Cardiac muscle cell (in vitro differentiated cells and primary cell): ENCODE measurements at regions not wholly inside any gene's neighbourhood (a gene's known extent, or its start where the extent isn't known, plus 50 kb on each side); places are given as distances from the start of the nearest gene placed in this dataset.

ENCODE experiments used
- DNase-seq, 2 donors: peaks; one replicate each; pipeline versions ENCODE4 v3.0.0 to v3.0.0-alpha.2; 2010 to 2017; ENCODE audit warnings: low read depth in 1 of 2, low spot score in 1 of 2
- H3K27ac ChIP-seq: fragments of 200-600 bp; sonication (generic); 2 replicates; pipeline ENCODE4 v1.5.1; 2016
- H3K27me3 ChIP-seq: fragments of 200-600 bp; sonication (generic); 2 replicates; pipeline ENCODE4 v1.6.0; 2016; ENCODE audit warnings: control low read depth
- H3K36me3 ChIP-seq: fragments of 200-600 bp; sonication (generic); 2 replicates; pipeline ENCODE4 v1.5.1; 2016; ENCODE audit warnings: control low read depth
- H3K4me1 ChIP-seq: fragments of 200-600 bp; sonication (generic); 2 replicates; pipeline ENCODE4 v1.8.1; 2017; ENCODE audit warnings: low read depth, mild to moderate bottlenecking, mixed run types
- H3K4me3 ChIP-seq: fragments of 200-600 bp; sonication (generic); 2 replicates; pipeline ENCODE4 v1.5.1; 2016; ENCODE audit warnings: mild to moderate bottlenecking
- H3K9me3 ChIP-seq: fragments of 200-600 bp; sonication (generic); 2 replicates; pipeline ENCODE4 v1.5.1; 2017; ENCODE audit warnings: low read depth, mild to moderate bottlenecking, control low read depth
- TF ChIP-seq, protein P1 (sequence below): IDR thresholded peaks from 2 replicates; pipeline ENCODE4 v1.5.1; 2012; ENCODE audit warnings: low read depth, mild to moderate bottlenecking, low read length

DNA sequence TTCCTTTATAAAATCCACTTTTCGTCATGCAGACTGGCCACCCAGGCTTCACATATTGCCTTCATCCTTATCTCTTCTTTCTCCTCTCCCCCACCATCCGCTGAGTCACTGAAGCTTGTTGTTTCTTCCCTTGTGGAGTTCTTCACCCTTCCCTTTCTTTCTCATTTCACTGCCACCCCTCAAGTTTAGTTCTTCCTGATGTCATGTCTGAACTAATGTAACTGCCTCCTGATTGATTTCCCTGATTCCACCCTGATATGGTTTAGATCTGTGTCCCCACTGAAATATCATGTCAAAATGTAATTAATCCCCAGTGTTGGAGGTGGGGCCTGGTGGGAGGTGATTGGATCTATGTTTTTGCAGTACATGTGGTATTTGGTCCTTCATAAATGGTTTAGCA, 151.4 kb downstream of the CPEB2 start:
- Histone ChIP-seq H3K4me1 (peaks cover 15% of the 10 kb centered on the region), H3K27me3 (no peaks in the 10 kb centered on the region), H3K27ac (no peak overlapping the region), H3K9me3 (no peaks in the 10 kb centered on the region), H3K4me3 (no peak overlapping the region), H3K36me3 (no peaks in the 10 kb centered on the region)
- DNase-seq = peak in 1 of 2 donors; percentile 73
- TF ChIP-seq, protein P1, sequence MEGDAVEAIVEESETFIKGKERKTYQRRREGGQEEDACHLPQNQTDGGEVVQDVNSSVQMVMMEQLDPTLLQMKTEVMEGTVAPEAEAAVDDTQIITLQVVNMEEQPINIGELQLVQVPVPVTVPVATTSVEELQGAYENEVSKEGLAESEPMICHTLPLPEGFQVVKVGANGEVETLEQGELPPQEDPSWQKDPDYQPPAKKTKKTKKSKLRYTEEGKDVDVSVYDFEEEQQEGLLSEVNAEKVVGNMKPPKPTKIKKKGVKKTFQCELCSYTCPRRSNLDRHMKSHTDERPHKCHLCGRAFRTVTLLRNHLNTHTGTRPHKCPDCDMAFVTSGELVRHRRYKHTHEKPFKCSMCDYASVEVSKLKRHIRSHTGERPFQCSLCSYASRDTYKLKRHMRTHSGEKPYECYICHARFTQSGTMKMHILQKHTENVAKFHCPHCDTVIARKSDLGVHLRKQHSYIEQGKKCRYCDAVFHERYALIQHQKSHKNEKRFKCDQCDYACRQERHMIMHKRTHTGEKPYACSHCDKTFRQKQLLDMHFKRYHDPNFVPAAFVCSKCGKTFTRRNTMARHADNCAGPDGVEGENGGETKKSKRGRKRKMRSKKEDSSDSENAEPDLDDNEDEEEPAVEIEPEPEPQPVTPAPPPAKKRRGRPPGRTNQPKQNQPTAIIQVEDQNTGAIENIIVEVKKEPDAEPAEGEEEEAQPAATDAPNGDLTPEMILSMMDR = no peak

DNA sequence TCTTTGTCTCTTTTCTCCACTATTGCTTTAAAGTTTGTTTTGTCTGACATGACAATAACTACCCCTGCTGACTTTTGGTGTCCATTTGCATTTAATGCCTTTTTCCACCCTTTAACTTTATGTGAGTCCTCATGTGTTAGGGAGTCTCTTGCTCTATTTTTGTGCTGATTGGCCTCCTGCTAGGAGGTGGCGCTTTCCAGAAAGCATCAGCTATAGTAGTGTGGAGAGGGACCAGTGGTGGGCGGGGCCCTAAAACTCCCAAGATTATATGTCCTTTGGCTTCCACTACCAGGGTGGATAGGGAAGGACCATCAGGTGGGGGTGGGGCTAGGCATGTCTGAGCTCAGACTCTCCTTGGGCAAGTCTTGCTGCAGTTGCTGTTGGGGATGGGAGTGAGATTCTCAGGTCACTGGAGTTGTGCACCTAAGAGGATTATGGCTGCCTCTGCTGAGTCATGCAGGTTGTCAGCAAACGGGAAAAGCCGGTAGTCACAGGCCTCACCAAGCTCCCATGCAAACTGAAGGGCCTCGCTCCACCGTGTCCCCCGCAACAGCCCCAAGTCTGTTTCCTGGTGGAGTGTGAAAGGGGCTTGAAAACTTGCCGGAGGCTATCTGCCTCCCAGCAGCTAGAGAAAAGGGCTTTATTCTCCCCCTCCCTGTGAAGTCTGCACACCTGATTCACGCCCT, 156.3 kb downstream of the CPEB2 start:
- H3K36me3 ChIP-seq = no peaks in the 10 kb centered on the region
- H3K4me3 ChIP-seq = no peak overlapping the region
- no peak for DNase-seq
- no peak overlapping the region for H3K27ac ChIP-seq
- H3K9me3 ChIP-seq = no peaks in the 10 kb centered on the region
- TF ChIP-seq, protein P1 = no peak
- H3K4me1 ChIP-seq = peaks cover 15% of the 10 kb centered on the region
- H3K27me3 ChIP-seq = no peaks in the 10 kb centered on the region

DNA sequence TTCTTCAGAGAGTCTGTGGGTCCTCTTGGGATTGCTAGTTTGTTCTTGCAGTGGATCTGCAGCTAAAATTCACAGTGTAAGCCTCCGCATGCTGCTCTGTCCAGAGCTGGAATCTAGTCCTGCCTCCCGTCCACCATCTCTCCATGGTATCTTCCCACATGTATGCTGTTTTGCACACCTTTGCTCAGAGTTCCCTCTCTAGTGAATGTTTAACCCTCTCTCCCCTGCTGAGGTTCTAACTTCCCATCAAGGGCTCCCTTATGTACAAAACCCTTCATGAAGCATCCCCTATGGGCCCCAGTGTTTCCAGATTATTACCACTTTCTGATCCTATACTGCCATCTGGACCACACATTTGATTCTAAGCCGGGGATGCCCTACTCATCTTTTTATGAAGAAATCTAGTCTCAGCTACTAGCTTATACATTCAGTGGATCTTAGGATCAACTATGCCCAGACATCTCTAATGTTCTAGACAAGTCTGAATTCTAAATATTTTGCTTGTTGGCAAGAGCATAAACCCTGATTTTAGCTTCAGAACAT, 157.3 kb downstream of the CPEB2 start:
- peaks cover 15% of the 10 kb centered on the region for H3K4me1 ChIP-seq
- H3K27ac ChIP-seq = no peak overlapping the region
- peak in 1 of 2 donors; percentile 6 for DNase-seq
- H3K27me3 ChIP-seq = no peaks in the 10 kb centered on the region
- H3K9me3 ChIP-seq = no peaks in the 10 kb centered on the region
- no peaks in the 10 kb centered on the region for H3K36me3 ChIP-seq
- TF ChIP-seq, protein P1 = peak; percentile 3
- no peak overlapping the region for H3K4me3 ChIP-seq

DNA sequence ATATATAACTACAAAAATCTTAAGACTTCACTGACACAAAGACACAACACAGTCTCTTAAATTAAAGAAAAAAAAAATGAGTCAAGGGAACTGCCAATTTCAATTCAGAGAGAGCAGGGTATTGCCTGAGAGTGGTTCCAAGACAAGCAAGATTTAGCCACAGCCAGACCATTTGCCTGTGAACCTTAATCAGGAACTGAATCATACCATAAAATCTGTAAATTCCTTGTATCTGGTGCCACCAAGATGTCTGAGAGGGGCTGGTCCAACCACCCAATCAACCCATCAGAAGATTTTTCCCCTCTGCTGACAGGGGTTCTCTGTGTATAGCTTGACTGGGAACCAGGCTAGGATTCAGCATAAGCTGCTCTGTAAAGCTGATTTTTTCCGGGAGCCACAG, 159.2 kb downstream of the CPEB2 start:
- DNase-seq = no peak
- Histone ChIP-seq H3K27ac (no peak overlapping the region), H3K9me3 (no peaks in the 10 kb centered on the region), H3K36me3 (no peaks in the 10 kb centered on the region), H3K4me3 (no peak overlapping the region), H3K4me1 (peaks cover 15% of the 10 kb centered on the region), H3K27me3 (no peaks in the 10 kb centered on the region)
- TF ChIP-seq, protein P1 = no peak

DNA sequence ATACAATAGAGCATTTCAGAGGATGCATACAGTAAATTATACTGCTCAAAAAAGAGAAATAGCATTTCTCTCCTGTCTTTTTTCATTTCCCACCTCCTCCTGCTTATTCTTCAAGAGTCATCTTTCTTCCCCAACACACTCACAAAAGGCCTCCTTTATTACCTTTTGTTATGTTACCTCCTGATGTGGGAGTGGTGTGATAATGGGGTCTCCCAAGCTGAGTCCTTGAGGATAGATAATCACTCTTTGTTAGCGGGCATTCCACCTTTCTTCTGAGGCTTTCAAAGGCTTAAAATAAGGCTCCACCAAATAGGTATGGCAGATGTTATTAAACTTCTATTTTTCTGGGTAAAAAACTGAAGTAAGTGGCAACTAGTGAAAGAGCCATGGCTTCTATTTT, 159.8 kb downstream of the CPEB2 start:
- no peaks in the 10 kb centered on the region for H3K36me3 ChIP-seq
- H3K27ac ChIP-seq = no peak overlapping the region
- no peaks in the 10 kb centered on the region for H3K9me3 ChIP-seq
- H3K4me1 ChIP-seq = peaks cover 15% of the 10 kb centered on the region
- no peak for DNase-seq
- no peaks in the 10 kb centered on the region for H3K27me3 ChIP-seq
- TF ChIP-seq, protein P1 = no peak
- H3K4me3 ChIP-seq = no peak overlapping the region
